AG04450 (cell line): ENCODE measurements at regions not wholly inside any gene's neighbourhood (a gene's known extent, or its start where the extent isn't known, plus 50 kb on each side); places are given as distances from the start of the nearest gene placed in this dataset.

Experiments used
- CTCF ChIA-PET: fragments of 300-600, 350-600 bp; formaldehyde crosslinking; extraction: SDS; loops from one replicate; lab custom pipeline; 2022; ENCODE audit warnings: antibody characterized with exemption, inconsistent platforms; lab: Charles Lee
- POLR2A ChIA-PET: fragments of 350-600 bp; formaldehyde crosslinking; extraction: SDS; loops from one replicate; lab custom pipeline; 2021; ENCODE audit warnings: antibody characterized with exemption, inconsistent platforms; lab: Yijun Ruan, JAX
- DNase-seq: peaks from one replicate; pipeline ENCODE4 v3.0.0-alpha.2; 2011; ENCODE audit warnings: low read depth, low spot score
- H3K27ac ChIP-seq: one replicate; pipeline ENCODE4 v1.5.1; 2012; ENCODE audit warnings: low read depth, low read length, control low read depth
- H3K27me3 ChIP-seq: one replicate; pipeline ENCODE4 v1.6.0; 2012; ENCODE audit warnings: low read length; ENCODE audit not compliant: control insufficient read depth, insufficient read depth
- H3K4me3 ChIP-seq: 2 replicates; pipeline ENCODE4 v1.5.1; 2011; ENCODE audit warnings: mild to moderate bottlenecking, low read depth, low read length, control low read depth
- H3K9me3 ChIP-seq: 2 replicates; pipeline ENCODE4 v1.5.1; 2012; ENCODE audit warnings: low read length; ENCODE audit not compliant: control insufficient read depth, insufficient read depth
- CTCF ChIP-seq: IDR thresholded peaks from 2 replicates; pipeline ENCODE4 v1.5.1; 2011; ENCODE audit warnings: low read depth, low read length, control low read depth, inconsistent platforms

GRCh38 chr9:85292261-85292660, 449.5 kb downstream of the AGTPBP1 start:
- CTCF ChIA-PET: no interaction called here
- Histone ChIP-seq H3K9me3 (peaks cover 32% of the 10 kb centered on the region), H3K27me3 (no peaks in the 10 kb centered on the region), H3K4me3 (no peak overlapping the region), H3K27ac (no peak overlapping the region)
- POLR2A ChIA-PET: no interaction called here
- TF ChIP-seq CTCF: no peak
- DNase-seq: no peak

- no peaks in the 10 kb centered on the region for H3K27me3 ChIP-seq
- DNase-seq: no peak
- TF ChIP-seq CTCF: no peak
- H3K4me3 ChIP-seq: no peak overlapping the region
- no peak overlapping the region for H3K27ac ChIP-seq
- peaks cover 32% of the 10 kb centered on the region for H3K9me3 ChIP-seq
- CTCF ChIA-PET: no interaction called here
- POLR2A ChIA-PET: no interaction called here
Measured at GRCh38 chr9:85291266-85291665, 450.5 kb downstream of the AGTPBP1 start.

GRCh38 chr9:85290019-85290418, 451.7 kb downstream of the AGTPBP1 start:
- no peaks in the 10 kb centered on the region for H3K27me3 ChIP-seq
- peaks cover 31% of the 10 kb centered on the region for H3K9me3 ChIP-seq
- no peak overlapping the region for H3K27ac ChIP-seq
- H3K4me3 ChIP-seq: no peak overlapping the region
- no peak for TF ChIP-seq CTCF
- CTCF ChIA-PET: no interaction called here
- POLR2A ChIA-PET: no interaction called here
- no peak for DNase-seq

GRCh38 chr9:85289142-85289541, 452.6 kb downstream of the AGTPBP1 start:
- ChIA-PET CTCF (no interaction called here), POLR2A (no interaction called here)
- Histone ChIP-seq H3K27ac (no peak overlapping the region), H3K4me3 (no peak overlapping the region), H3K27me3 (no peaks in the 10 kb centered on the region), H3K9me3 (peaks cover 22% of the 10 kb centered on the region)
- no peak for TF ChIP-seq CTCF
- DNase-seq: no peak

GRCh38 chr9:85283421-85283820, 458.3 kb downstream of the AGTPBP1 start:
- no peak for TF ChIP-seq CTCF
- no peak overlapping the region for H3K4me3 ChIP-seq
- DNase-seq: no peak
- no peaks in the 10 kb centered on the region for H3K27me3 ChIP-seq
- H3K27ac ChIP-seq: no peak overlapping the region
- POLR2A ChIA-PET: no interaction called here
- peaks cover 4% of the 10 kb centered on the region for H3K9me3 ChIP-seq
- CTCF ChIA-PET: no interaction called here
